ENCODE measurements at regions not wholly inside any gene's neighbourhood (a gene's known extent, or its start where the extent isn't known, plus 50 kb on each side); places are given as distances from the start of the nearest gene placed in this dataset.
"Not testable (repeated sequence)": the region's sequence is repeated elsewhere in the genome, so short reads cannot be mapped to it uniquely, and the experiment has no call there.

DNA sequence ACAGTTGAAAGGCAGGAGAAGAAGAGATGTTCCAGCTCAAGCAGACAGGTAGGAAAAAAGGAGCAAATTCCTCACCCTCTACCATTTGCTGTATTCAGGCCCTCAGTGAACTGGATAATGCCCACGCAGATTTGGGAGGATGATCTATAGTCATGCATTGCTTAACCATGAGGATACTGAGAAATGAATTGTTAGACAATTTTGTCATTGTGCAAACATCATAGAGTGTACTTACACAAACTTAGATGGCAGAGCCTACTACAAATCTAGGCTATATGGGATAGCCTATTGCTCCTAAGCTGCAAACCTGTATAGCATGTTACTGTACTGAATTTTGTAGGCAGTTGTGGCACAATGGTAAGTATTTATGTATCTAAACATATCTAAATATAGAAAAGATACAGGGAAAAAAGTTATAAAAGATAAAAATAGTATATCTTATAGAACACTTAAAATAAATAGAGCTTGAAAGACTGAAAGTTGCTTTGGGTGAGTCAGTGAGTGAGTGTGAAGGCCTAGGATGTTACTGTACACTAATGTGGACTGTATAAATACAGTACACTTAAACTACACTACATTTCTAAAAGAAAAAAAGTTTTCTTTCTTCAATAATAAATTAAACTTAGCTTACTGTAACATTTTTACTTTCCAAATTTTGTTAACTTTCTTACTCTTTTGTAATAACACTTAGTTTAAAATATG, 672.3 kb downstream of the UTRN start:
- DNase-seq (ENCODE audit: extremely low spot score, unreplicated experiment) = no peak
- Mint-ChIP-seq H3K36me3 (ENCODE audit: unreplicated experiment) (no peaks in the 10 kb centered on the region), H3K4me3 (ENCODE audit: unreplicated experiment) (no peak overlapping the region), H3K4me1 (ENCODE audit: unreplicated experiment) (peaks cover 13% of the 10 kb centered on the region), H3K9me3 (ENCODE audit: unreplicated experiment) (no peaks in the 10 kb centered on the region), H3K27ac (ENCODE audit: unreplicated experiment) (no peak overlapping the region), H3K27me3 (ENCODE audit: unreplicated experiment) (no peaks in the 10 kb centered on the region)
- TF ChIP-seq, protein P1, sequence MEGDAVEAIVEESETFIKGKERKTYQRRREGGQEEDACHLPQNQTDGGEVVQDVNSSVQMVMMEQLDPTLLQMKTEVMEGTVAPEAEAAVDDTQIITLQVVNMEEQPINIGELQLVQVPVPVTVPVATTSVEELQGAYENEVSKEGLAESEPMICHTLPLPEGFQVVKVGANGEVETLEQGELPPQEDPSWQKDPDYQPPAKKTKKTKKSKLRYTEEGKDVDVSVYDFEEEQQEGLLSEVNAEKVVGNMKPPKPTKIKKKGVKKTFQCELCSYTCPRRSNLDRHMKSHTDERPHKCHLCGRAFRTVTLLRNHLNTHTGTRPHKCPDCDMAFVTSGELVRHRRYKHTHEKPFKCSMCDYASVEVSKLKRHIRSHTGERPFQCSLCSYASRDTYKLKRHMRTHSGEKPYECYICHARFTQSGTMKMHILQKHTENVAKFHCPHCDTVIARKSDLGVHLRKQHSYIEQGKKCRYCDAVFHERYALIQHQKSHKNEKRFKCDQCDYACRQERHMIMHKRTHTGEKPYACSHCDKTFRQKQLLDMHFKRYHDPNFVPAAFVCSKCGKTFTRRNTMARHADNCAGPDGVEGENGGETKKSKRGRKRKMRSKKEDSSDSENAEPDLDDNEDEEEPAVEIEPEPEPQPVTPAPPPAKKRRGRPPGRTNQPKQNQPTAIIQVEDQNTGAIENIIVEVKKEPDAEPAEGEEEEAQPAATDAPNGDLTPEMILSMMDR (IDR thresholded peaks at IDR 0.05) = no peak

DNA sequence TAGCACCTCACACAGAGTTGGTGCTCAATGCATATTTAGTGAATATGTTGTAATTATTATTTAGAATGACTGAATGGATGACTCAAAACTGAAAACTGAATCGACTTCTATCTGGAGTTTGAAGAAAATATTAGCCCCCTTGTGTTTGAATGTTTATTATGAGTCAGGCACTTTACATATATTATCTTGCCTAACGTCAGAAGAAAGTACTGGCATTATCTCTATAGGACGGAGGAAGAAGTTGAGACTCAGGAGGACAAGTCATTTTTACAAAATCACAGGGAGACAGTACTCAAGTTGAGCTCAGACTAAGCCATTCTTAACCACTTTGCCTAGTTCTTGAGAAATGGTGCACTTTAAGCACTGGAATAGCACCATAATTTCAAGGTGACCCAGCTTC, 684.0 kb downstream of the UTRN start:
- H3K36me3 Mint-ChIP-seq (ENCODE audit: unreplicated experiment) = no peaks in the 10 kb centered on the region
- TF ChIP-seq, protein P1 (IDR thresholded peaks at IDR 0.05) = no peak
- no peak overlapping the region for H3K4me3 Mint-ChIP-seq (ENCODE audit: unreplicated experiment)
- DNase-seq (ENCODE audit: extremely low spot score, unreplicated experiment) = no peak
- no peaks in the 10 kb centered on the region for H3K27me3 Mint-ChIP-seq (ENCODE audit: unreplicated experiment)
- no peaks in the 10 kb centered on the region for H3K4me1 Mint-ChIP-seq (ENCODE audit: unreplicated experiment)
- peaks cover 5% of the 10 kb centered on the region for H3K9me3 Mint-ChIP-seq (ENCODE audit: unreplicated experiment)
- no peak overlapping the region for H3K27ac Mint-ChIP-seq (ENCODE audit: unreplicated experiment)

DNA sequence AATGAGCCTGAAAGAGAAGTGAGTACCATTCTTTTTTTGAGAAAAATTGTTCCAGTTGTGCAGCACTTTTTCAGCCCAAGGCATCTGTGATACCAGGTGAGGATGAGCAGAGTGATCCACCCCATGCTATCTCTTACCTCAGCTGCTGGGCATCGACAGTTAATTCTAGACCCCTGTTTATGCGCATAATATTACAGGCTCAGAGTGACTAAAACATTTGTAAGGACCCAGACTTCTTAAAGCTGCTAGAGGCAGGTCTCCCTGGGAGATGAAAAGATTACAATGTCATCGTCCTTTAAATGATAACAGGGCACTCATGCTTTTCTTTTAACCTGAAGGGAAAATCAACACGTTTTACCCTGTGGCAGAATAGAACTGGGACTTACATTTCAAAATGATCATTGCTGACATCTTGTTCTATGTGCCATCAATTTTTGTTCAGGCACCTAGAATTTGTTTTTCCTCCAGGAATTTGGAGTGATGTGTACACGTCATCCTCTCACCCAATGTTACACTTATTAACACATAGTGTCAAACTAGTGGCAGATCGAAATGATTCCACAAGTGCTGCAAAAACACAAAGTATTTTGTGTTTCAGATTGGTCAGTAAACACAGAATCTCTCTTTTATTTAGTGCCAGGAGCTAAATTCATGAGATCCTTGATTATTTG, 684.6 kb downstream of the UTRN start:
- H3K36me3 Mint-ChIP-seq (ENCODE audit: unreplicated experiment) = no peaks in the 10 kb centered on the region
- H3K27me3 Mint-ChIP-seq (ENCODE audit: unreplicated experiment) = no peaks in the 10 kb centered on the region
- TF ChIP-seq, protein P1 (IDR thresholded peaks at IDR 0.05) = no peak
- no peak overlapping the region for H3K27ac Mint-ChIP-seq (ENCODE audit: unreplicated experiment)
- peaks cover 5% of the 10 kb centered on the region for H3K9me3 Mint-ChIP-seq (ENCODE audit: unreplicated experiment)
- H3K4me1 Mint-ChIP-seq (ENCODE audit: unreplicated experiment) = no peaks in the 10 kb centered on the region
- no peak for DNase-seq (ENCODE audit: extremely low spot score, unreplicated experiment)
- no peak overlapping the region for H3K4me3 Mint-ChIP-seq (ENCODE audit: unreplicated experiment)

DNA sequence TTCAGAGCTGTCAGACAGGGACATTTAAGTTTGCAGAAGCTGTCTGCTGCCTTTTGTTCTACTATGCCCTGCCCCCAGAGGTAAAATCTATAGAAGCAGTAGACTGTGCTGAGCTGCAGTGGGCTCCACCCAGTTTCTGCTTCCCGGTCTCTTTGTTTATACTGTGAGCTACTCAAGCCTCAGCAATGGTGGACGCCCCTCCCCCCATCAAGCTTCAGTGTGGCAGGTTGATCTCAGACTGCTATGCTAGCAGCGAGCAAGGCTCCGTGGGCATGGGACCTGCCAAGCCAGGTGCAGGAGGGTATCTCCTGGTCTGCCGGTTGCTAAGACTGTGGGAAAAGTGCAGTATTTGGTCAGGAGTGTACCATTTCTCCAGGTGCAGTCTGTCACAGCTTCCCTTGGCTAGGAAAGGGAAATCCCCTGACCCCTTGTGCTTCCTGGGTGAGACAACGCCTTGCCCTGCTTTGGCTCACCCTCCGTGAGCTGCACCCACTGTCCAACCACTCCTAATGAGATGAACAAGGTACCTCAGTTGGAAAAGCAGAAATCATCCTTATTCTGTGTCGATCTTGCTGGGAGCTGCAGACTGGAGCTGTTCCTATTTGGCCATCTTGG, 692.2 kb downstream of the UTRN start:
- not testable (repeated sequence) for H3K4me1 Mint-ChIP-seq (ENCODE audit: unreplicated experiment); DNase-seq (ENCODE audit: extremely low spot score, unreplicated experiment); H3K4me3 Mint-ChIP-seq (ENCODE audit: unreplicated experiment); H3K27ac Mint-ChIP-seq (ENCODE audit: unreplicated experiment); H3K36me3 Mint-ChIP-seq (ENCODE audit: unreplicated experiment); H3K27me3 Mint-ChIP-seq (ENCODE audit: unreplicated experiment)
- peaks cover 11% of the 10 kb centered on the region for H3K9me3 Mint-ChIP-seq (ENCODE audit: unreplicated experiment)

DNA sequence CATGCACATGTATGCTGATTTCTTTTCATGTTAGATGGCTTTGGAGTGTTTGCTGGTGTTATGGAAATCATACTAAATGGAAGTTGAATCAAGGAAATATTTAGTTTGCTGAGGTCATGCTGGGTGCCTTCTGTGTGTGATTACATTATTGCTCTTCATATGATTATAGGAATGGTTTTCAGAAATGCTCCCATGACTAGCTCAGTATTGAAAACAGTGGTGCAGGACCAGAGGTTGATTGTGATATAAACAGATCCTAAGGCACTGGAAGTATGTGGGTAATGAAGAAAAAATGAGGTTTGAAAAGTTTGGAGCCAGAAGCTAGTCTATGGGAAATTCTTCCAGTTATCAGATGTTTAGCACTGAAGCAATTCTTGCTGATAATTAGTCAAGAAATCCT, 693.1 kb downstream of the UTRN start:
- TF ChIP-seq, protein P1 (IDR thresholded peaks at IDR 0.05) = no peak
- H3K4me1 Mint-ChIP-seq (ENCODE audit: unreplicated experiment) = peaks cover 8% of the 10 kb centered on the region
- no peak for DNase-seq (ENCODE audit: extremely low spot score, unreplicated experiment)
- H3K27ac Mint-ChIP-seq (ENCODE audit: unreplicated experiment) = no peak overlapping the region
- no peak overlapping the region for H3K4me3 Mint-ChIP-seq (ENCODE audit: unreplicated experiment)
- no peaks in the 10 kb centered on the region for H3K27me3 Mint-ChIP-seq (ENCODE audit: unreplicated experiment)
- H3K36me3 Mint-ChIP-seq (ENCODE audit: unreplicated experiment) = peaks cover 5% of the 10 kb centered on the region
- peaks cover 9% of the 10 kb centered on the region for H3K9me3 Mint-ChIP-seq (ENCODE audit: unreplicated experiment)

All from osteocyte (in vitro differentiated cells).